Astrocyte of the hippocampus (primary cell): ENCODE measurements at regions not wholly inside any gene's neighbourhood (a gene's known extent, or its start where the extent isn't known, plus 50 kb on each side); places are given as distances from the start of the nearest gene placed in this dataset.
"Not testable (repeated sequence)": the region's sequence is repeated elsewhere in the genome, so short reads cannot be mapped to it uniquely, and the experiment has no call there.

Experiments
- DNase-seq: peaks from one replicate; pipeline ENCODE4 v3.0.0; 2011; ENCODE audit warnings: low read depth, low spot score

DNA sequence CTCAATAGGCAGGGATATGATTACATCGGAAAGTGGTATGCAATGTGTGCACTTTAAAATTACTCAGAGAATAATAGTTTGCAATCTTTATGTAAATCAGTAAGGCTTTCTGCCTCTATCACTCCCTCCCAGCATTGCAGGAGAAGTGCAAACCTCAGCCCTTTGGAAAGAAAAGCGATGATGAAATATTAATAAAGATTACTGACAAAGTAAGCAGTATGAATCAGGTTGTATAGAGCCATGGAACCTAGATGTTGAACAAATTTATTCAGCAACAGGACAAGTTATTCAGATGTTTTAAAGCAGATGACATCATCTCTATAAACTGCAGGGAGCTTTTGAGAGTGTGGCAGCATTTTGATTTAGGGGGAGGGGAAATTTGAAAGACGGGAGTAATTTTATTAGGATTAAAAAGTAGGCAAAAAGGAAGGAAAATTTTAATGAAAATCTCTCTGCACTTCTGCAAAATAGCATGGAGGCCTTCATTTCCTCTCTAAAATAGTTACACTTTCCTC, 631.7 kb upstream of the GRIA3 start:
- DNase-seq, result no peak

DNA sequence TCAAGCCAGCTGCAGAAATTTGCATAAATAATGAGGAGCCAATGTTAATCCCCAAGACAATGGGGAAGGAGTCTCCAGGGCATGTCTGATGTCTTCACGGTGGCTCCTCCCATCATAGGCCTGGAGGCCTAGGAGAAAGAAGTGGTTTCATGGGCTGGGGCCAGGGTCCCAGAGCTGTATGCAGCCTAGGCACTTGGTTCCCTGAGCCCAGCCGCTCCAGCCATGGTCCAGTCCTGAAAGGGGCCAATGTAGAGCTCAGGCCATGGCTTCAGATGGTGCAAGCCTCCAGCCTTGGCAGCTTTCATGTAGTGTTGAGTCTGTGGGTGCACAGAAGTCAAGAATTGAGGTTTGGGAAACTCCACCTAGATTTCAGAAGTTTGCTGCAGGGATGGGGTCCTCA, 628.2 kb upstream of the GRIA3 start:
- no peak for DNase-seq

DNA sequence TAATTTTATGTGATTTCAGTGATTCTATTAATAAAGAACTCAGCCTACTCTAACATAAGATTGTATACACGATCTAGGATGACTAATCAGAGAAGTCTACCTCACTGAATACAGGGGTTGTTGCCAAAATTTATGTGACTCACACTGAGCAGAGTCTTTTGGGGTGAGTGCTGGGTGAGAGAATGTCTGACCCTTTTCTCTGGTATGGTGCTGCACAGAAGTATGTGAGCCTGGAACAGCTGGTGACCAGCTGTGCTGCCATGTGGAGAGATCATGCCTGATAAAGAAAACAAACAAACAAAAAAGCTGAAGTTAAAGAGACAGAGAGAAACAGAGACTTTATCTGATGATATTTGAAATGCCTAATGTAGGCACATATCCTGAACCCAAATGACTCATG, 618.1 kb upstream of the GRIA3 start:
- DNase-seq, result peak; percentile 89

DNA sequence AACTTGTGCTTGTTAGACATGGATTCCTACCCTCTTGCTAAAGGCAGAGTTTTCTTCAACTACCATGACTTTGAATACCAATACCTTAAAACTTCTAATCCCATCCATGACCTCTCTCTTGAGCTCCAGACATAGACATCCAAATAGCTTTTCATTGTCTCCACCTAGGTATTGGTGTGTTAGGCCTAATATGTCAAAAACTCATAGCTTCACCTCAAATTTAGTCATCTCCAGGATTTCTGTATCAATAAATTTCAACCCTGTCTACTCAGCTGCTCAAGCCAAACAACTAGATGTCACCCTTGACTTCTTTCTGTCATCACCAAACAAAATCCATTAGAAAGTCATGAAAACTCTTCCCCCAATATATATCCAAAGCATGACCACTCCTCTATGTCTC, 617.7 kb upstream of the GRIA3 start:
- no peak for DNase-seq

DNA sequence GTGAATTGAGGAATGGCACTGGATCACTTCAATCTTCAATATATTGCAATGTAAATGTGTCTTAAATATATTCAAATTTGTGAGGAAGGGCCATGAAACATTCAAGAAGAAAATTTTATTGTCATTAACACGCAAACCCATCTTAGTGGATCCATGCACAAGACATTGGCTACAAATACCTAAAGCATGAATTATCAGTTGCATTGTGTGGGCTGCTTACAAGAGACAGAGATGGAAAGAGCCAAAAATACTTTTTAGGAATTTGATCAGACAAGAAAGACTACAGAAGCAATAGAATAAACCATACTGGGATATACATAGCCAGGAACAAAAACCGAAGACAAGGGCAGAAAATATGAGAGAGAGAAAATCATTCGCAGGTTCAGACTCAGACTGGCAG, 616.2 kb upstream of the GRIA3 start:
- no peak for DNase-seq

DNA sequence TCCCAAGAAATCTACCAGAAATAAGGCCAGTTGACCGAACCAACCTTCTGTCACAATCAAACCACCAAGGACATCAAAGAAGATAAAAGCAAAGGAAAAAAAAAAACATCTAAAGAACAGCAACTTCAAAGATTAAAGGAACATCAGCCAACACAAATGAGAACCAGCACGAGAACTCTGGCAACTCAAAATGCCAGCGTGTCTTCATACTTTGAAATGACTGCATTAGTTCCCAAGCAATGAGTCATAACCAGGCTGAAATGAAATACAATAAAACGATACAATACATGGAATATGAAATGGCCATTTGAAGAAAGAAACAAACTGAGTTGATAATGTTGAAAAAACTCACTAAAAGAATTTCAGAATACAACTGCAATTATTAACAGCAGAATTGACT, 611.6 kb upstream of the GRIA3 start:
- peak; percentile 23 for DNase-seq

DNA sequence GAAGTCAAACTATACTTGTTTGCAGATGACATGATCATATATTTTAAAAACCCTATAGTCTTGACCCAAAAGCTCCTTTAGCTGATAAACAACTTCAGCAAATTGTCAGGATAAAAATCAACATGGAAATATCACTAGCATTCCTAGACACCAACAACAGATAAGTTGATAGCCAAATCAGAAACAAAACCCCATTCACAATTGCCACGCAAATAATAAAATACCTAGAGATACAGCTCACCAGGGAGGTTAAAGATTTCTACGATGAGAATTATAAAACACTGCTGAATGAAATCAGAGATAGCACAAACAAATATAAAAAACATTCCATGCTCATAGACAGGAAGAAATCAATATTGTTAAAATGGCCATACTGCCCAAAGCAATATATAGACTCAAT, 605.0 kb upstream of the GRIA3 start:
- no peak for DNase-seq

DNA sequence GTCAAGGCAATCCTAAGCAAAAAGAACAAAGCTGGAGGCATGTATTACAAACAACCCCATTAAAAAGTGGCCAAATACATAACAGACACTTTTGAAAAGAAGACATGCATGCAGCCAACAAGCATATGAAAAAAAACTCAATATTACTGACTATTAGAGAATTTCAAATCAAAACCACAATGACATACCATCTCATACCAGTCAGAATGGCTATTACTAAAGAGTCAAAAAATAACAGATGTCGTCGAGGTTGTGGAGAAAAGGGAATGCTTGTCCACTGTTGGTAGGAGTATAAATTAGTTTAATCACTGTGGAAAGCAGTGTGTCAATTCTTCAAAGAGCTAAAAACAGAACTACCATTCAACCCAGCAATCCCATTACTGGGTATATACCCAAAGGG, 604.6 kb upstream of the GRIA3 start:
- peak; percentile 10 for DNase-seq

DNA sequence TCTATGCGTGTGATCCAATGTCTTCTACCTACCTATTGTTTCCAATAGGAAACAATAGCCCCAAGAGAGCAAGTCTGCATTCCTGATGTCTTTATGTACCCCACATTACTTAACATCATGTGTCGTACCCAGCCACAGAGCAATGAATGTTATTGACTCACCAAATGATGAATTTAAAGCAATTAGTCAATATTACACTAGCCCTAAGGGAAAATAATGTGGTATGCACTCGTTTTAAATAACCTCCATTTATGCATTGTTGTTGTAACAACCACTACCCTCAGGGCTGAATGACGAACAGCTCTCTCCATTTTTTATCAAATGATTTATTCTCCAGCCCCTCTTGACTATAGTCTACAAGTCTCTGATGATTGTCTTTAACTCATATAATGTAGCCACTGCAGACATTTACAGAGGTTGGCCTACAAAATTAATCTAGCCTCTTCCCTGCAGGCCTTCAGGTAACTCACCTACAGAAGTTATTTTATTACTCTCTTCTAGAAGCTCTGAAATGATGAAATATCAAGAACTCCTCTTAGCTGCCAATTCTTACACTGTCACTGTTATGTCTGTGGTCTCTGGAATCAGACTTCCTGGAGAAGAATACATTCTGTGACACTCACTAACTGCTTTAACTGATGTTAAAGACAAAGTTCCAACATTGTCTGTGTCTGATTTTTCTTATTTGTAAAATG, 601.7 kb upstream of the GRIA3 start:
- peak; percentile 4 for DNase-seq

DNA sequence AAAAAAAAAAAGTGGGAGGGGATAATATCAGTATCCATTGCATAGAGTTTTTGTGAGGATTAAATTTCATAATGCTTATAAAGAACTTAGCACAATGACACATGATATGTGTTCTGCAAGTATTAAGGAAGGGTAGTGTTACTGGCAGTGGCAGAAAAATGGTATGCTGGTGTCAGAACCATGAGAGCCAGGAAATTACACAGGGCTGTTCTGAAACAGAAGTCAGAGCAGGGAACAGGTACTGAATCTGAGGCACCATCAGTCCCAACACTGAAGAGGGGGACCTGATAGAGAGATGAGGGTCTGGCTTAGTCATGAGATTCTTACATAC, 601.1 kb upstream of the GRIA3 start:
- no peak for DNase-seq

DNA sequence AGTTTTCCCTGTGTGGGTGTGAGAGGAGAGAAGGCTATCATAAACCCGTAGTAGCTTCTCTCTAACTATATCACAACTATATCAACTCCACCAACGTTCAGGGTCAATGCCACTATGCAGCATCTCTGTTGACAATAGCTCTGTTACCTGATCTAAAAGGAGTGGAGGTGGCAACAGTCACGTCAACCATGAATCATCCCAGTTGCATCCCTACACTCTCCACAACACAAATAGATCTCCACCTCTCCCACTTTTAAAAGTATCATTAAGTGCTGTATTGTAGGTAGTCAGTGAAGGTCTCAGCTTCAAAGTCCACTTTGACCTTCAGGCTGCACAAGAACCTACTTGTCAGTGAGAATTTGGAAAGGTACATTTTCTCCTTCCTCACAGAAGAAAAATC, 600.5 kb upstream of the GRIA3 start:
- DNase-seq, result no peak

DNA sequence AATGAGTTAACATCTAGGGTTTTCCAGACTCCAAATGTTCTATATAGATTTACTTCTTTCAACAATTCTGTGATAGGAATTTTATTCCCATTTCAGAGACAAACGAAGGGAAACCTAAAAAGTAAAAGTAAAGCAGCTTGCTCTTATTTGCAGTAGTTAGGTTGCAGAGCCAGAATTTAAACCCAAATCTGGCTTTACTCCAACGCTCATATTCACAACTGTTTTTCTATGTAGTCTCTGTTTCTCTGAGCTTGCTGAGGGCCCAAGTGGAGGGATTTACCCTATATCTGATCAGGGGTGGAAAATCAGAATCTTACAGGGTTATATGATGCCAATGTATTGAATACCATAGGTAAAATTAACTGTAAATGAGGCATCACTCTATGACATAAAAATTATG, 599.1 kb upstream of the GRIA3 start:
- DNase-seq, result no peak

DNA sequence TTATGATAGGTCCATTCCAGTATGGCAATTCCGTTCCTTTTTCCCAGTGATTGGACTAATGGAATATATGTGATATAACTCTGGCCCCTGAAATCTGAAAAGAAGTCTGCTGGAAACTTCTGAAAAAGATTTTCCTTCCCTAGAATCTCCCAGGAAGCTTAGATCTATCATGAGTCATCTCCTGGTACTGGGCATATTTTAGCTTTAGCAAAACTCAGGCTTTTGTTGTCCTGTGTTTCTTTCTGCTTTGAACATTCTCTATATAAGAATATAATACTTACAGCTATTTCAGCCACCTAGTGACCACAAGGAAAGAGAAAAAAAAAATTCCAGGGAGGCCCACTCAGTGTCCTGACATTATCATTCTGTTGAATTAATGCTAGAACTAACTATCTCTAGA, 597.2 kb upstream of the GRIA3 start:
- DNase-seq, result peak; percentile 39

DNA sequence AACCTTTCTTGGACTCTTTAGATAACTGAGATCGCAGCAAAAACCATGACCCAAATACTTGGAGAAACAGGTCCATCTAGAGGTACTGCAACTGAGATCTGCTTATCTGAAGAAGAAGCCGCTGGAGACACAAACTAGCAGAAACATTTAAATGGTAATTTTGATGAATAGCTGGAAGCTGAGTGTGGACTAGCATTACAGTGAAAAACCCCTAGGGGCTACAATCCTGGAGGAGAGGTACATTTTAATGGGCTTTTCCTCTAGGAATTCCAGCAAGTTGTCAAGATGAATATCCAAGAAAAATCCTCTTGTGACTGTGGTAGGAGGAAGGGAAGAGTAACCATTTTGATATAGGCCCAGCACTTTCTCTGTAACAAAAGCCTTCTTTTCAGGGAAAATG, 592.5 kb upstream of the GRIA3 start:
- DNase-seq, result no peak

DNA sequence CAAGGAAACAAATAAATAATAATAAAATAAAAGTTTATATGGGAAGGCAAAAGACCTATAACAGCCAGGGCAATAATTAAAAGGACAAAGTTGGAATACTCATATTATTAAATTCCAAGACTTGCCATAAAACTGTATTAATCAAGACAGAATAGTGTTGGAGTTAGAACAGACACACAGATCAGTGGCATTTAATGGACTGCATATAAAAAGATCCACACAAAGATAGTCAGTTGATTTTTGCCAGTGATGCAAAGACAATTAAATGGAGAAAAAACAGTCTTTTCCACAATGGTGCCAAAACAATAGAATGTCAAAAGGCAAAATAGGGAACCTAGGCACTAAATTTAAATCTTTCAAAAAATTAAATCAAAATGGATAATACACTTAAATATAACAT, 587.1 kb upstream of the GRIA3 start:
- DNase-seq, result no peak

DNA sequence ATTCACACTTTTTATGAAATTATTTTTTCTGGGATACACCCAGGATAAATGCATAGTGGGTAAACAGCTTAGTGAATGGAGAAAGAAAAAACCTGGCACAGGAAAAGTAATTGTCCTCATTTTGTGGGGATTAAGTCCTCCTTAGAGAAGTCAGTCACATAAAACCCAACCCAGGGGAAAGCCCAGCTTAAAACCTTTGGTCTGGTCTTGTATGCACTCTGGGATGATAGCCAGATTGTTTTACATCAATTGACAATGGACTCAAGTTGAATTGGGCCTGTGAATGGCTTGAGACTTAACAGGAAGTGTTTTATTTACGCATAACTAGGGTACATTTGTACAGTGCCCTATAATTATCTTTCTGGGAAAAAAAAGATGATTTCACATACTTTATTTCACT, 561.3 kb upstream of the GRIA3 start:
- DNase-seq, result peak; percentile 32

DNA sequence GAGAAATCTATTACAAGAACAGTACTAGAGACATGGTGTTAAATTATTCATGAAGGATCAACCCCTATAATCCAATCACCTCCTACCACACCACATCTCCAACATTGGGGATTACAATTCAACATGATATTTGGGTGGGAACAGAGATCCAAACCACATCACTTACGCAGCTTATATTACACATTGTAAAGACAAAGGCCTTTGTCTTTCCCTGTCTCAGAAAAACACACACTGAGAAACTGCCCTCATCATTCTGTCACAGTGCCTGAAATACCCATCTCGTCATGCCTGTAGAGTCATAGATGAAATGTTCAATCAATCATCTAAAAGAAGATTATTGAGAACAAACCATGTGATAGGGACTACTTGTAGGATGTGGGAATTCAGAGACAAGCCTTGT, 558.8 kb upstream of the GRIA3 start:
- DNase-seq, result no peak

DNA sequence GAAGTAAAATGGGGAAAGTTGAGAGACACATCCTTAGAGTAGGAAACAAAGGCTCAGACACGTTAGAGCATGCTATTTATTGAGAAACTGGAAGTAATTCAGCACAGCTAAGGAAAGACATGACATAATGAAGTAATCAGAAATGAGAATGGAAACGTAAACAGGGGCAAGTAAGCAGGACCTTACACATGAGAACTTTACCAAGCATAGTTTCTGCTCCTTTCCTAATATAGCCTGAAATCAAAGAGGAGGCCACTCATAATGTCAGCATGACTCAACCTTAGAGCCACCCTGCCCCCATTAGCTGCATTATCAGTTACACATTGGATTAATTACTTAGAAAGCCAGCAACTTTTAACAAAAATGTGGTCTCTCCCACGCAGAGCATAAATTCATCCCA, 558.3 kb upstream of the GRIA3 start:
- peak; percentile 19 for DNase-seq

DNA sequence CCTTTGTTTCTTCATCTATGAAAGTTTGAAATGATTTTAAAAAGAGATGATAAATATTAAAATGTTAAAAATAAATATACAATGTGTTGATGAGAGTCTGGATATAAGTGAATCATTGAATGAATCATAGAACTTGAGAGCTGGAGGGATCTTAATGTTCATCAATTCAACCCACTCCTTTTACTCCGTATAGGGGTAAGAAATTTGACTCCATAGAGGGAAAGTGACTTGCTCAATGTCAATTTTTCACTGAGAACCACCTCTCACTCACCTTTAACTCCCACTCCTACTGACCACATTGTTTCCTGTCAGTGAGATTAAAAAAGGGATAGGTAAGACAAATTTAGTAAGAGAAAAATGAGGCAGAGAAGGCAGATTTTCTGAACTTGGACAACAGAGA, 557.2 kb upstream of the GRIA3 start:
- no peak for DNase-seq

DNA sequence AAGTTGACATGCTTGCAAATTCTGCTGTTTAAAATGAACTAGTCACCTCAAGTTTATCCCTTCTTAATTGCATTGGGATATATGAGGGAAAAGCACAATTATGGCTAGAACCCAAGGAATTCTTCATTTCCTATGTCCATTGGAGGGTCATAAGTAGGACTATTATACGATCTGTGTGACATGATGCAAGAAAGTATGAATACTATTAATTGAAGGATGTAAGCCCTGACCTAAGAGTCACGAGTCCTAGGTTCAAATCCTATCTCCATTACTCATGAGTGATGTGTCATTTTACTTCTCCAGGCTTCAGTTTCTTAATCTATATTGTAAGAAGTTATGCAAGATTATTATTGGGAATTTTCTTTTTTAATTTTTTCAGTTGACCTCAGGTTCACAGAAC, 542.9 kb upstream of the GRIA3 start:
- no peak for DNase-seq

DNA sequence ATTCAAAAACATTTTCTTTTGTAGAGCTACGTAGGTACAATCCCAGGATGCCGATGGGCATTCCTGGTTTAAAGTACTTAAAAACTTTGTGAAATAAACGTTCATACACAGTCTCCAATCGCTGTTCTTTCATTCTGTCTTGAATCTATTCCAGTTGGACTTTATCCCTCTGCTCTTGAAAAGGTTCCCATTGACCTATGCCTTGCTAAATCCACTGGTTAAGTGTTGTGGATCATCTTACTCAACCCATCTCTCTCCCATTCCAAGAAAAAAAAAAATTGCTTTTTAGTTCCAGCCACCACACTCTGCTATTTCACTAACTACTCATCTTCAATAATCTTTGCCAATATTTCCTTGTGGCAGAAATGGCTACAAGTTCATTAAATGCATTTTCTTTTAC, 542.3 kb upstream of the GRIA3 start:
- no peak for DNase-seq

DNA sequence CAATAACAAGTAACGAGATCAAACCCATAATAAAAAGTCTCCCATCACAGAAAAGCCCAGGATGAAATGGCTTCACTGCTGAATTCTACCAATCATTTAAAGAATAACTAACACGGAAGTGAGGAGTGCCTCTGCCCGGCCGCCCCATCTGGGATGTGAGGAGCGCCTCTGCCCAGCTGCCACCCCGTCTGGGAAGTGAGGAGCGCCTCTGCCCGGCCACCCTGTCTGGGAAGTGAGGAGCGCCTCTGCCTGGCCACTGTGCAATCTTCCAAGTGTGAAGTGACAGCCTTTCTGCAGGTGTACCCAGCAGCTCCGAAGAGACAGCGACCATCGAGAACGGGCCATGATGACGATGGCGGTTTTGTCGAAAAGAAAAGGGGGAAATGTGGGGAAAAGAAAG, 528.8 kb upstream of the GRIA3 start:
- not testable (repeated sequence) for DNase-seq

DNA sequence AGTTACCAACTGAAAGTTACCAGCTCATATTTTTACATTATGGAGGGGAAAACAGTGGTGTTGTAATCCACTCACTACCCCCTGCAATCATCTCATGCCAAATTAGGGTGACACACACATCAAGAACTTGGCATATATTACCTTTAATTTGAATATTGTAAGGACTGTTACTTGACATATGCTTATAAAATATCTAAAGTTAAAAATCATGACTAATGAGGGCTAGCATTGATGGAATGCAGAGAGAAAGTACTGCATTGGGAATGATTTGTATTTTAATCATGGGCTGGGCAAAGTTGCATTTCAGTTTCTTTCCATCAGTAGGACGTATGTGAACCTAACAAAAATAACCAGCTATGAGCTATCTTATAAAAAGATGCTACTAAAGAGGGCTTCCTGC, 517.5 kb upstream of the GRIA3 start:
- DNase-seq, result peak; percentile 5

DNA sequence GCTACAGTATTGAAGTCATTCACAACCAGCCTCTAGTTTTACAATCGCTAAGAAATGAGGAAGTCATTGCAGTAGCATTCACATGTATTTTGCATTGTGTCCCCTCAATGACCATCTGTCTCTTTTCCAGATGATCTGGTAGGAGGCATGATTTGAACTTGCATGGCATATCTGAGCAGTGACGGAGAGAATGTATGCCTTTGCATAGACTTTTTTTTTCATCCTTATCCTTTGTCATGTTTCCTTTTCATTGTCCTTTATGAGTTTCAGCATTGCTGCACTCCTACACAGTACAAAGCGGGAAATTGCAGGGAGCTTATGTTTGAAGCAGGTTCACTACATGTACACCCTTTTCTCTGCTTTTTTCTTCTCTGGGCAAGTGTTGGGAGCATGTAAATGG, 516.4 kb upstream of the GRIA3 start:
- no peak for DNase-seq
